Loucy (cell line): ENCODE measurements at regions not wholly inside any gene's neighbourhood (a gene's known extent, or its start where the extent isn't known, plus 50 kb on each side); places are given as distances from the start of the nearest gene placed in this dataset.

Experiments used
- H2AFZ ChIP-seq: fragments of 200-600 bp; sonication (generic); 2 replicates; pipeline ENCODE4 v1.6.0; 2016; ENCODE audit warnings: antibody characterized with exemption, mild to moderate bottlenecking, low read length, moderate library complexity
- H3F3A ChIP-seq: fragments of 200-600 bp; 2 replicates; pipeline ENCODE4 v1.6.0; 2016; ENCODE audit warnings: antibody characterized with exemption, low read depth, mild to moderate bottlenecking
- H3K27me3 ChIP-seq: fragments of 200-600 bp; sonication (generic); 2 replicates; pipeline ENCODE4 v1.6.1; 2014; ENCODE audit warnings: low read length, mild to moderate bottlenecking; ENCODE audit not compliant: insufficient read depth, poor library complexity, severe bottlenecking
- H3K36me3 ChIP-seq: fragments of 200-600 bp; sonication (generic); 2 replicates; pipeline ENCODE4 v1.6.1; 2016; ENCODE audit warnings: low read length; ENCODE audit not compliant: insufficient read depth
- H3K4me1 ChIP-seq: fragments of 200-600 bp; sonication (generic); 2 replicates; pipeline ENCODE4 v1.5.1; 2014; ENCODE audit warnings: low read length, mild to moderate bottlenecking; ENCODE audit not compliant: insufficient read depth, poor library complexity, severe bottlenecking
- H3K4me2 ChIP-seq: fragments of 200-600 bp; sonication (generic); 2 replicates; pipeline ENCODE4 v1.6.0; 2014; ENCODE audit warnings: antibody characterized with exemption, low read length, low read depth, mild to moderate bottlenecking; ENCODE audit not compliant: poor library complexity, severe bottlenecking
- H3K4me3 ChIP-seq: fragments of 200-600 bp; sonication (generic); 2 replicates; pipeline ENCODE4 v1.5.1; 2014; ENCODE audit warnings: low read length, mild to moderate bottlenecking, mixed read lengths; ENCODE audit not compliant: poor library complexity, severe bottlenecking
- H3K79me2 ChIP-seq: fragments of 200-600 bp; sonication (generic); 2 replicates; pipeline ENCODE4 v1.6.1; 2014; ENCODE audit warnings: low read length; ENCODE audit not compliant: insufficient read depth
- H3K9ac ChIP-seq: fragments of 200-600 bp; sonication (generic); 2 replicates; pipeline ENCODE4 v1.6.0; 2014; ENCODE audit warnings: mild to moderate bottlenecking, low read depth, low read length, moderate library complexity; ENCODE audit not compliant: poor library complexity, severe bottlenecking
- H3K9me2 ChIP-seq: fragments of 200-600 bp; sonication (generic); replicated peaks from 2 replicates; pipeline ENCODE4 v1.6.1; 2016; ENCODE audit warnings: low read depth, low read length, mixed read lengths
- H3K9me3 ChIP-seq: fragments of 200-600 bp; sonication (generic); 2 replicates; pipeline ENCODE4 v1.6.1; 2014; ENCODE audit warnings: mild to moderate bottlenecking, antibody characterized with exemption, low read length, low read depth; ENCODE audit not compliant: insufficient read depth
- H4K20me1 ChIP-seq: fragments of 200-600 bp; sonication (generic); 2 replicates; pipeline ENCODE4 v1.6.0; 2014; ENCODE audit warnings: antibody characterized with exemption, low read length, mild to moderate bottlenecking; ENCODE audit not compliant: insufficient read depth, poor library complexity, severe bottlenecking
- CTCF ChIP-seq: fragments of 200-600 bp; sonication (generic); conservative IDR thresholded peaks from 2 replicates; pipeline ENCODE4 v1.5.1; 2014; ENCODE audit warnings: mild to moderate bottlenecking, antibody characterized with exemption, low read length
- EZH2phosphoT487 ChIP-seq: fragments of 200-600 bp; IDR thresholded peaks from 2 replicates; pipeline ENCODE4 v1.6.1; 2018; ENCODE audit warnings: antibody characterized with exemption, mild to moderate bottlenecking, moderate library complexity, borderline replicate concordance

- H3K4me2 ChIP-seq = no peak overlapping the region
- no peaks in the 10 kb centered on the region for H3K9me3 ChIP-seq
- peaks cover 29% of the 10 kb centered on the region; the same call in 1 of the 2 replicates for H3K36me3 ChIP-seq
- no peak overlapping the region for H3K9ac ChIP-seq
- no peaks in the 10 kb centered on the region for H3K9me2 ChIP-seq
- no peaks in the 10 kb centered on the region for H3F3A ChIP-seq
- H2AFZ ChIP-seq = no peak overlapping the region
- H3K27me3 ChIP-seq = no peaks in the 10 kb centered on the region
- H3K79me2 ChIP-seq = peaks cover 26% of the 10 kb centered on the region; the same call in 1 of the 2 replicates
- no peak overlapping the region for H3K4me3 ChIP-seq
- H4K20me1 ChIP-seq = peaks cover 19% of the 10 kb centered on the region
- peaks cover 10% of the 10 kb centered on the region for H3K4me1 ChIP-seq
- TF ChIP-seq CTCF (no peak), EZH2phosphoT487 (no peak)
These were observed 71.8 kb upstream of the METRNL start for GRCh38 chr17:83007504-83008185.

- H3K27me3 ChIP-seq = no peaks in the 10 kb centered on the region
- no peak overlapping the region for H3K4me2 ChIP-seq
- peaks cover 31% of the 10 kb centered on the region; the same call in 1 of the 2 replicates for H3K36me3 ChIP-seq
- peaks cover 28% of the 10 kb centered on the region; the same call in 1 of the 2 replicates for H3K79me2 ChIP-seq
- peaks cover 19% of the 10 kb centered on the region for H4K20me1 ChIP-seq
- no peaks in the 10 kb centered on the region for H3K9me2 ChIP-seq
- H3K9ac ChIP-seq = no peak overlapping the region
- H2AFZ ChIP-seq = no peak overlapping the region
- H3K4me3 ChIP-seq = no peak overlapping the region
- no peak for TF ChIP-seq CTCF
- TF ChIP-seq EZH2phosphoT487 = no peak
- no peaks in the 10 kb centered on the region for H3K9me3 ChIP-seq
- peaks cover 10% of the 10 kb centered on the region for H3K4me1 ChIP-seq
- H3F3A ChIP-seq = no peaks in the 10 kb centered on the region
These were observed 71.3 kb upstream of the METRNL start for GRCh38 chr17:83008186-83008510.

GRCh38 chr17:83008526-83008925, 70.9 kb upstream of the METRNL start:
- Histone ChIP-seq H3K9ac (no peak overlapping the region), H3K4me2 (no peak overlapping the region), H3F3A (no peaks in the 10 kb centered on the region), H4K20me1 (peaks cover 19% of the 10 kb centered on the region), H3K4me3 (no peak overlapping the region), H3K4me1 (peaks cover 10% of the 10 kb centered on the region), H3K9me3 (no peaks in the 10 kb centered on the region), H3K27me3 (no peaks in the 10 kb centered on the region), H3K36me3 (peaks cover 31% of the 10 kb centered on the region; the same call in 1 of the 2 replicates), H3K9me2 (no peaks in the 10 kb centered on the region), H3K79me2 (peaks cover 30% of the 10 kb centered on the region; the same call in 1 of the 2 replicates), H2AFZ (no peak overlapping the region)
- no peak for TF ChIP-seq EZH2phosphoT487
- no peak for TF ChIP-seq CTCF
